ENCODE measurements at regions not wholly inside any gene's neighbourhood (a gene's known extent, or its start where the extent isn't known, plus 50 kb on each side); places are given as distances from the start of the nearest gene placed in this dataset.
A peak's percentile ranks its signal among the peaks of the same experiment; 100 is the strongest.

- DNase-seq, result no peak
These were observed 486.0 kb downstream of the MAFB start for GRCh38 chr20:40203032-40203431.

- DNase-seq, result no peak
These were observed 491.3 kb downstream of the MAFB start for GRCh38 chr20:40197691-40198090.

- DNase-seq, result no peak
These were observed 492.1 kb downstream of the MAFB start for GRCh38 chr20:40196846-40197436.

GRCh38 chr20:40195742-40196141 is 493.3 kb downstream of the MAFB start:
- no peak for DNase-seq

GRCh38 chr20:40192529-40192928 is 496.5 kb downstream of the MAFB start:
- DNase-seq, result no peak

- DNase-seq, result no peak
These were observed 497.0 kb downstream of the MAFB start for GRCh38 chr20:40192081-40192480.

GRCh38 chr20:40191573-40191972 is 497.5 kb downstream of the MAFB start:
- no peak for DNase-seq

- DNase-seq, result no peak
These were observed 499.4 kb downstream of the MAFB start for GRCh38 chr20:40189621-40190020.

- no peak for DNase-seq
These were observed 500.7 kb downstream of the MAFB start for GRCh38 chr20:40188319-40188718.

GRCh38 chr20:40186826-40187225 is 502.2 kb downstream of the MAFB start:
- no peak for DNase-seq

- no peak for DNase-seq
These were observed 507.4 kb downstream of the MAFB start for GRCh38 chr20:40181676-40182075.

- no peak for DNase-seq
These were observed 512.8 kb downstream of the MAFB start for GRCh38 chr20:40176098-40176841.

- DNase-seq, result no peak
These were observed 513.7 kb downstream of the MAFB start for GRCh38 chr20:40175296-40175695.

- no peak for DNase-seq
These were observed 515.2 kb downstream of the MAFB start for GRCh38 chr20:40173872-40174271.

GRCh38 chr20:40168981-40169620 is 519.9 kb downstream of the MAFB start:
- DNase-seq, result no peak

GRCh38 chr20:40161391-40161790 is 527.6 kb downstream of the MAFB start:
- DNase-seq, result no peak

GRCh38 chr20:40160097-40160550 is 528.9 kb downstream of the MAFB start:
- peak; percentile 51 for DNase-seq

GRCh38 chr20:40159276-40159675 is 529.8 kb downstream of the MAFB start:
- DNase-seq, result no peak

GRCh38 chr20:40156600-40157317 is 532.3 kb downstream of the MAFB start:
- DNase-seq, result peak; percentile 33

GRCh38 chr20:40154514-40154913 is 534.5 kb downstream of the MAFB start:
- DNase-seq, result no peak

- no peak for DNase-seq
These were observed 540.1 kb downstream of the MAFB start for GRCh38 chr20:40148886-40149285.

- DNase-seq, result no peak
These were observed 543.0 kb downstream of the MAFB start for GRCh38 chr20:40146071-40146470.

GRCh38 chr20:40144581-40144980 is 544.5 kb downstream of the MAFB start:
- no peak for DNase-seq

- no peak for DNase-seq
These were observed 554.9 kb downstream of the MAFB start for GRCh38 chr20:40134176-40134575.
